Astrocyte (in vitro differentiated cells and primary cell): ENCODE measurements at regions not wholly inside any gene's neighbourhood (a gene's known extent, or its start where the extent isn't known, plus 50 kb on each side); places are given as distances from the start of the nearest gene placed in this dataset.

Source experiments
- DNase-seq: peaks from one replicate; pipeline ENCODE4 v3.0.0-alpha.2; 2010; ENCODE audit warnings: low read depth
- FAIRE-seq: peaks from 2 replicates; lab custom pipeline; 2011; peaks lifted over from hg19 to GRCh38; lab: Jason Lieb, UNC
- H2AFZ ChIP-seq: 2 replicates; pipeline ENCODE4 v1.6.0; 2012; ENCODE audit warnings: low read depth, low read length, inconsistent platforms
- H3K27ac ChIP-seq: 2 replicates; pipeline ENCODE4 v1.5.1; 2011; ENCODE audit warnings: low read depth, low read length, inconsistent platforms
- H3K27me3 ChIP-seq: 2 replicates; pipeline ENCODE4 v1.6.0; 2011; ENCODE audit warnings: low read length, inconsistent platforms; ENCODE audit not compliant: insufficient read depth
- H3K36me3 ChIP-seq: 2 replicates; pipeline ENCODE4 v1.5.1; 2011; ENCODE audit warnings: low read length, inconsistent platforms; ENCODE audit not compliant: insufficient read depth
- H3K4me1 ChIP-seq: 2 replicates; pipeline ENCODE4 v1.5.1; 2011; ENCODE audit warnings: low read length, inconsistent platforms; ENCODE audit not compliant: insufficient read depth
- H3K4me2 ChIP-seq: 2 replicates; pipeline ENCODE4 v1.6.0; 2012; ENCODE audit warnings: low read length, inconsistent platforms
- H3K4me3 ChIP-seq: 2 replicates; pipeline ENCODE4 v1.5.1; 2011; ENCODE audit warnings: low read depth, mild to moderate bottlenecking, low read length, inconsistent platforms; ENCODE audit not compliant: insufficient read depth
- H3K79me2 ChIP-seq: 2 replicates; pipeline ENCODE4 v1.6.0; 2012; ENCODE audit warnings: mild to moderate bottlenecking, low read length, inconsistent platforms; ENCODE audit not compliant: insufficient read depth
- H3K9ac ChIP-seq: 2 replicates; pipeline ENCODE4 v1.6.0; 2012; ENCODE audit warnings: mild to moderate bottlenecking, low read length, inconsistent platforms
- H3K9me3 ChIP-seq: 2 replicates; pipeline ENCODE4 v1.5.1; 2012; ENCODE audit warnings: low read depth, mild to moderate bottlenecking, low read length, inconsistent platforms; ENCODE audit not compliant: insufficient read depth
- H4K20me1 ChIP-seq: 2 replicates; pipeline ENCODE4 v1.6.0; 2012; ENCODE audit warnings: low read length, inconsistent platforms; ENCODE audit not compliant: insufficient read depth
- H3K27ac Mint-ChIP-seq: one replicate; pipeline ENCODE4 v1.8.0; 2021; ENCODE audit warnings: mild to moderate bottlenecking, mixed read lengths; ENCODE audit not compliant: unreplicated experiment
- H3K27me3 Mint-ChIP-seq: one replicate; pipeline ENCODE4 v1.8.0; 2021; ENCODE audit warnings: low read depth, mixed read lengths; ENCODE audit not compliant: unreplicated experiment
- H3K36me3 Mint-ChIP-seq: one replicate; pipeline ENCODE4 v1.8.0; 2021; ENCODE audit warnings: low read depth, mixed read lengths; ENCODE audit not compliant: unreplicated experiment
- H3K4me1 Mint-ChIP-seq: one replicate; pipeline ENCODE4 v1.8.0; 2021; ENCODE audit warnings: low read depth, mixed read lengths; ENCODE audit not compliant: unreplicated experiment
- H3K4me3 Mint-ChIP-seq: one replicate; pipeline ENCODE4 v1.8.0; 2021; ENCODE audit warnings: mild to moderate bottlenecking, moderate library complexity, mixed read lengths; ENCODE audit not compliant: unreplicated experiment
- H3K9me3 Mint-ChIP-seq: one replicate; pipeline ENCODE4 v1.8.0; 2021; ENCODE audit warnings: mild to moderate bottlenecking, mixed read lengths; ENCODE audit not compliant: unreplicated experiment
- CTCF ChIP-seq: IDR thresholded peaks from 2 replicates; pipeline ENCODE4 v1.5.1; 2011; ENCODE audit warnings: low read depth, mild to moderate bottlenecking, inconsistent platforms, low read length, moderate library complexity; ENCODE audit not compliant: insufficient read depth
- EZH2 ChIP-seq: IDR thresholded peaks from 2 replicates; pipeline ENCODE4 v1.6.1; 2012; ENCODE audit warnings: mild to moderate bottlenecking, low read length, inconsistent platforms; ENCODE audit not compliant: insufficient read depth

GRCh38 chr1:42085596-42085995 lies 67.6 kb upstream of the GUCA2B start:
- no peaks in the 10 kb centered on the region for H3K4me1 ChIP-seq
- H3K4me3 Mint-ChIP-seq: no peak overlapping the region
- H3K79me2 ChIP-seq: no peaks in the 10 kb centered on the region
- H3K27ac Mint-ChIP-seq: no peak overlapping the region
- no peak overlapping the region for H3K9ac ChIP-seq
- no peaks in the 10 kb centered on the region for H3K36me3 Mint-ChIP-seq
- no peaks in the 10 kb centered on the region for H4K20me1 ChIP-seq
- H3K4me2 ChIP-seq: no peak overlapping the region
- DNase-seq (no peak), FAIRE-seq (no peak)
- no peak overlapping the region for H2AFZ ChIP-seq
- no peak for TF ChIP-seq EZH2
- no peak for TF ChIP-seq CTCF
- no peak overlapping the region for H3K27ac ChIP-seq
- H3K4me3 ChIP-seq: no peak overlapping the region
- H3K36me3 ChIP-seq: no peaks in the 10 kb centered on the region
- H3K27me3 Mint-ChIP-seq: no peaks in the 10 kb centered on the region
- no peaks in the 10 kb centered on the region for H3K27me3 ChIP-seq
- H3K4me1 Mint-ChIP-seq: no peaks in the 10 kb centered on the region
- peaks cover 4% of the 10 kb centered on the region for H3K9me3 ChIP-seq
- H3K9me3 Mint-ChIP-seq: peaks cover 1% of the 10 kb centered on the region

GRCh38 chr1:42081475-42081874 lies 71.7 kb upstream of the GUCA2B start:
- peaks cover 5% of the 10 kb centered on the region for H3K9me3 Mint-ChIP-seq
- Histone ChIP-seq H2AFZ (no peak overlapping the region), H3K4me3 (no peak overlapping the region), H3K4me2 (no peak overlapping the region), H3K36me3 (no peaks in the 10 kb centered on the region), H3K4me1 (no peaks in the 10 kb centered on the region), H3K9me3 (no peaks in the 10 kb centered on the region), H3K79me2 (no peaks in the 10 kb centered on the region), H3K27ac (no peak overlapping the region), H3K27me3 (no peaks in the 10 kb centered on the region), H4K20me1 (no peaks in the 10 kb centered on the region), H3K9ac (no peak overlapping the region)
- TF ChIP-seq CTCF (no peak), EZH2 (no peak)
- FAIRE-seq (no peak), DNase-seq (no peak)
- H3K27me3 Mint-ChIP-seq: no peaks in the 10 kb centered on the region
- no peak overlapping the region for H3K27ac Mint-ChIP-seq
- H3K36me3 Mint-ChIP-seq: no peaks in the 10 kb centered on the region
- H3K4me3 Mint-ChIP-seq: no peak overlapping the region
- no peaks in the 10 kb centered on the region for H3K4me1 Mint-ChIP-seq

GRCh38 chr1:42075179-42075578 lies 78.0 kb upstream of the GUCA2B start:
- peaks cover 4% of the 10 kb centered on the region for H3K9me3 Mint-ChIP-seq
- no peaks in the 10 kb centered on the region for H3K9me3 ChIP-seq
- no peak for FAIRE-seq
- H3K4me3 ChIP-seq: no peak overlapping the region
- H3K36me3 ChIP-seq: no peaks in the 10 kb centered on the region
- H3K9ac ChIP-seq: no peak overlapping the region
- no peak overlapping the region for H2AFZ ChIP-seq
- no peaks in the 10 kb centered on the region for H3K4me1 ChIP-seq
- no peak for DNase-seq
- H3K4me3 Mint-ChIP-seq: no peak overlapping the region
- H3K27me3 Mint-ChIP-seq: peaks cover 9% of the 10 kb centered on the region
- H3K27ac Mint-ChIP-seq: no peak overlapping the region
- H3K79me2 ChIP-seq: no peaks in the 10 kb centered on the region
- H3K4me1 Mint-ChIP-seq: no peaks in the 10 kb centered on the region
- H3K27ac ChIP-seq: no peak overlapping the region
- no peak overlapping the region for H3K4me2 ChIP-seq
- TF ChIP-seq CTCF (no peak), EZH2 (no peak)
- H4K20me1 ChIP-seq: no peaks in the 10 kb centered on the region
- H3K36me3 Mint-ChIP-seq: no peaks in the 10 kb centered on the region
- peaks cover 15% of the 10 kb centered on the region for H3K27me3 ChIP-seq
